22Rv1 (cell line): ENCODE measurements at regions not wholly inside any gene's neighbourhood (a gene's known extent, or its start where the extent isn't known, plus 50 kb on each side); places are given as distances from the start of the nearest gene placed in this dataset.

ENCODE experiments used
- CTCF ChIP-seq: fragments of 450-650 bp; IDR thresholded peaks from 2 replicates; pipeline ENCODE4 v1.5.1; 2017; ENCODE audit warnings: mild to moderate bottlenecking
- ZFX ChIP-seq: fragments of 450-650 bp; IDR thresholded peaks from 2 replicates; pipeline ENCODE4 v1.6.1; 2017; ENCODE audit warnings: antibody characterized with exemption, borderline replicate concordance

GRCh38 chr3:168457954-168458539, 362.3 kb upstream of the GOLIM4 start:
- no peak for TF ChIP-seq CTCF
- no peak for TF ChIP-seq ZFX
